H4 (cell line): ENCODE measurements at regions not wholly inside any gene's neighbourhood (a gene's known extent, or its start where the extent isn't known, plus 50 kb on each side); places are given as distances from the start of the nearest gene placed in this dataset.
A peak's percentile ranks its signal among the peaks of the same experiment; 100 is the strongest.

ENCODE experiments used
- DNase-seq: peaks from one replicate; pipeline ENCODE4 v3.0.0-alpha.2; 2015; ENCODE audit warnings: low spot score

GRCh38 chr10:21327289-21327993 is 198.0 kb downstream of the SKIDA1 start:
- DNase-seq: no peak

DNA sequence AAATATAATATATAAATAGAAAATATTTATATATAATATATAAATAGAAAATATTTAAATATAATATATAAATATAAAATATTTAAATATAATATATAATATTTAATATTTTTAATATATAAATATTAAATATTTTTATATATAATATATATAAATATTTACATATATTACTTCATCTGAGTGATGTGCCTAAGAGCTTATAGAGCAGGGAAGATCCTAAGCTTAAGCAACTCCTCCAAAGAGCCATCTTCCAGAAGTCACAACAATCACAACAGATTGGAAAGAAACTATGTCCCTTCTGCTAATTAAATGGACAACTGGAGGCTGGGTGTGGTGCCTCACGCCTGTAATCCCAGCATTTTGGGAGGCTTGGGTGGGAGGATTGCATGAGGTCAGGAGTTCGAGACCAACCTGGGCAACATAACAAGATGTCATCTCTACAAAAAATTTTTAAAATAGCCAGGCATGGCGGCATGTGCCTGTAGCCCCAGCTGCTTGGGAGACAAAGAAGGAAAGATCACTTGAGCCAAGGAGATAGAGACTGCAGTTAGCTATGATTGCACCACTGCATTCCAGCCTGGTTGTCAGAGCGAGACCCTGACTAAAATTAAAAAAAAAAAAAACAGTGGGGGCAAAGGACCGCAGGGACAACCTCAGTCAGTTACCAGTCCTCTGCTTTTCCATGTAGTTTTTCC is 198.7 kb downstream of the SKIDA1 start:
- no peak for DNase-seq

DNA sequence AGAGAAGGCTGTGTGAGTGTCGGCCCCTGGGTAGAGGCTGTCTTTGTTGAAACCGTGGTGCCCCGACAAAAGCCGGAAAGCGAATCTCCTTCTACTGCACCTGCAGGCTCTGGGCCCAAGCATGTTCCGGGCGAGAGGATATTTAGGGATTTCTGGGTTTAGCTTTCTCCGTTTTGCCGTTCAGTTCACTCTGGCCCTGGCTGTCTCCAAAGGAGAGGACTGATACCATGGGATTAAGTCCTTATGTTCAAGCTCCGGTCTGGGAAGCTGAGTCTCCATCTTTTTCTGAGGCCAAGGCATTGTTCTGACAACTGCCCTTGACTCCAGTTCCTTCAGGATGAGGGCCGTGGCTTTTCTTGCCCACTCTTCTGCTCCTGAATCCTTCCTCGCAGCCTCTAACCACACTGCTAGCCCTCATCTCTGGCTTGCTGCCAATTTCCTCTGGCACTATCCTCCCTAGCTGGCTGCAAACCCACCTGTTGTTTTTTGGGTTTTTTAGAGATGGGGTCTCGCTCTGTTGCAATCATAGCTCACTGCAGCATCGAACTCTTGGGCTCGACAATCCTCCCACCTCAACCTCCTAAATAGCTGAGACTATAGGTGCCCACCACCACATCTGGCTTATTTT is 206.8 kb downstream of the SKIDA1 start:
- DNase-seq: no peak

DNA sequence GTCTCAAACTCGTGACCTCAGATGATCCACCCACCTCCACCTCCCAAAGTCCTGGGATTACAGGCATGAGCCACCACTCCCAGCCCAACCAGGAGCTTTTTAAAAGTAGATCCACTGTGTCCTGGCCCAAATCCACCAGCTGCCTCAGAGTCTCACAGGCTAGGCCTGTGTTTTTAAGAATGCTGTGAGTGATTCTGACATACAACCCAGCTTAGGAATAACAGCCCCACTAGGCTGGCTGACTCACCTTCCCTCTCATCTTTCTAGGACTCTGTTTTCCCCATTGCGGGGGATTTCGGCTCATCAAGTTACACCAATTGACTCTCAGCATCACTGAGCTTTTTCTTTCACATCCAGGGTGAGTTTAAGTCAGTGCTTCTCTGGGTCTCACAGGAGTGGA is 207.6 kb downstream of the SKIDA1 start:
- no peak for DNase-seq

DNA sequence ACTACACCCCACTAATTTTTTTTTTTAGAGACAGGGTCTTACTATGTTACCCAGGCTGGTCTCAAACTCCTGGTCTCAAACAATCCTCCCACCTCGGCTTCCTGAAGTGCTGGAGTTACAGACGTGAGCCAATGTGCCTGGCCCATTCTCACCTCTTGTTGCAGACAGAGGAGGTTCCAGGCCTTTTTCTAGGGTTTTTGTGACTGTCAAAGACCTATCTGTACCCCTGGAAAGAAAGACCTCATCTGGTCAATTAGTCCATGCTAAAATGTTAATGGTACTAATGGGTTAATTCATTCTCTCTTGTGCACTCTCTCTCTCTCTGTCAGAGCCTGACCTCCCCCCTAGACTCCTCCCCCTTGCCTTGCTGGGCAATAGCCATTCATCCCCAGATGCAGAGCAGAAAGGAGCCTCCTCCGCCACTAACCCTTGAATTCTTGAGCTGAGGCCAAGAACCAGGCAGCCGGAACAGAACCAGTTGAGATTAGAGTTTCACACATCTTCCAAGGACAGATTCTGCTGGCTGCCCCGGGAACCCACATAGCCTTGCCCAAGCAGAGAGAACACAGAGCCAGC is 209.7 kb downstream of the SKIDA1 start:
- DNase-seq: peak; percentile 70

DNA sequence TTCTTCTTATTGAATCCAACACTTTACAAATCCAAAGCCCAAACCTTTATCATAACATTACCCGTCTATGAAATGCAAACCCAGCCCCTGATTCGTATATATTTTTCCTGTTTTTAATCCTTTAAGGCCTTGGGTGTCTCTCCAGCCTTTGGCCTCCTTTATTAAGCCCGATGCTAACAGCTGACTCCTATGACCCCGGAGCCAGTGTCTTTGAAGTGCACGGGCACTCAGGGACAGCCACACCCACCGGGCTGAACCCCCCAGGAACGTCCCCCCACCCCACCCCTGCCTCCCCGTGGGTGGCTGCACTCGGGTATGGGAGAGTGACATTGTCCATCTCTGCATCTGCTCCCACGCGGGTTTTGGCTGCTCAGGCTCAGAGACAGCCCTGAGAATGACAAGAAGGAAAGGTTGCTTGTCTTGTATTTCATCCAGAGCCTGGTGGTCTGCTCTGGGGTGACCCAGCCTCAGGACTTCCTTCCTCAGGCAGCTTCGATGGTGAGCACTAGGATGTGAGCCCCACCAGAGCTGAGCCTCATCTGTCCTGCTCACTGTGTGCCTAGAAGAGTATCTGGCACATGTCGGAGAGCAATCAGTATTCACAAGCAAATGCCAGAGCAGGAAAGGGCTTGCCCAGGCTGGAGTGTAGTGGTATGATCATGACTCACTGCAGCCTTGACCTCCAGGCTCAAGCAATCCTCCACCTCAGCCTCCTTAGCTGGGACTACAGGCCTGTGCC is 210.4 kb downstream of the SKIDA1 start:
- DNase-seq: no peak

GRCh38 chr10:21314111-21314626 is 211.3 kb downstream of the SKIDA1 start:
- DNase-seq: no peak

DNA sequence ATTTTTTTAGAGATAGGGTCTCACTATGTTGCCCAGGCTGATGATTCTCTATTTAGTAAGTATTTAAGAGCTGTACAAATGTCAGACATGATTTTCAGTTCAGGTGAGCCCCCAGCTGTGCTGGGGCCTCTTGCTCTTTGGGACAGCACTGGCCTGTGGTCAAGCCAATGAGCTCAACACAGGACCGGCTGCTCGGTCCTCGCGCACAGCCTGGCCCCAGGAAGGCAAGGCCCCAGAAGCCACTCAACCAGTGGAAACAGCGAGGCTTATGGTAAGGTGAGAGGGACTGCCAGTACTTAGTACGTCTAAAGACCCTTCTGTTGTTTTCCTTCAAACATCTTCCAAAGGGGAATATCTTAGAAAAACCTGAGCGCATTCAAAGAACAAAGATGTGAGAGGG is 211.8 kb downstream of the SKIDA1 start:
- no peak for DNase-seq

DNA sequence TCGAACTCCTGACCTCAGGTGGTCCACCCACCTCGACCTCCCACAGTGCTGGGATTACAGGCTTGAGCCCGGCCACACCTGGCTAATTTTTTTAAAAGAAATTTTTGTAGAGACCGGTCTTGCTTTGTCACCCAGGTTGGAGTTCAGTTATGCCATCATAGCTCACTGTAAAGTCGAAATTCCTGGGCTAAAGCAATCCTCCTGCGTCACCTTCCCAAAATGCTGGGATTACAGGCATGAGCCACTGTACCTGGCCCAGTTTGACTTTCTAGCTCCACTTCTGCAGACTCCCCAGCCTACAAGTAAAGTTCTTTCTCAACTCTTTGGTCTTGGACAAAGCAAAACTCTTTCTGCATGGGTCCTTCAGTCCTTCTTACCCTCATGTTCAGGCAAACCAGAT is 214.1 kb downstream of the SKIDA1 start:
- DNase-seq: no peak

DNA sequence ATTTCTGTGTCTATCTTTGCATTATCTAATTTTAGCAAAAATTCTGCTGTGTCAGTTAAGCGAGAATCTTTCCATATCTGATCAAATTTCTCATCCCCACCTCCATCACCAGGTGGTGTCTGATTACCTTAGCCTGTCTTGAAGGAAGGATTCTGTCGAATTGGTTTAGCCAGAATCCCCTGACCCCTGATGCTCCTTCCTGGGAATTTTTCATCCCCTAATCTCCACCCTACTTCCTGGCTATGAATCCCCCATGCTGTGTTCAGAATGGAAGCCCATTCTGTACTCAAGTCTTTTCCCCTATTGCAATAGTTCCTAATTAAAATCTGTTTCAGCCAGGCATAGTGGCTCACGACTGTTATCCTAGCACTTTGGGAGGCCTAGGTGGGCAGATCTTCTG is 216.1 kb downstream of the SKIDA1 start:
- DNase-seq: no peak

DNA sequence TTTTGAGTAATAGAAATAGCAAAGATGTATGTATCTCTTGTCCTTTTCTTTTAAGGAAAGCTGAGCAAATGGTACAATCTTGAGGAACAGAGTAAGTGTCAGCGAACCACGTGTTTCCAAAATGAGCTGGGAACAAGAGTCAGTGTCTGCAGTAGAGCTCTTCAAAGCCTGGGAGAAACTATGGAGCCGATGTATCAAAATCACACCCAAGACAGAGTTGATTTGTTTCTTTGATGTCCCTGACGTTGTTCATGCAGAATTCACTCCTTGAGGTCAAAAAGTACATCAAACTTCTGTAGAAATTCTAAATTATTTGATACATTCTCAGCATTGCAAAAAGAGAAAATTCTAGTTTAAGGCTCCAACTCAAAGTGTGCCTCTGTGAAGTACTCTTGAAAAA is 216.5 kb downstream of the SKIDA1 start:
- DNase-seq: no peak

DNA sequence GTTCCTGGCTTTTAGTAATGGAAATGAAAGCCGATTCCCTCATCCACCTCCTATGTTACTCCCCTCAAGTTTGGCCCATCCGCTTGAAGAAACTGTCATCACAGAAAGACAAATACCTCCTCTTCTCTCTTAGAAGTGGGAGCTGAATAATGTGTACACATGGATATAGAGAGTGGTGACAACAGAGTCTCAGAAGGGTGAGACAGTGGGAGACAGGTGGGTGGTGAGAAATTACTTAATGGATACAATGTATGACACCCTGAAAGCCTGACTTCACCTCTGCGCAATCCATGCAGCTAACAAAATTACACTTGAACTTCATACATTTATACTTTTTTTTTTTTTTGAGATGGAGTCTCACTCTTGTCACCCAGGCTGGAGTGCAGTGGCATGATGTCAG is 217.5 kb downstream of the SKIDA1 start:
- no peak for DNase-seq

DNA sequence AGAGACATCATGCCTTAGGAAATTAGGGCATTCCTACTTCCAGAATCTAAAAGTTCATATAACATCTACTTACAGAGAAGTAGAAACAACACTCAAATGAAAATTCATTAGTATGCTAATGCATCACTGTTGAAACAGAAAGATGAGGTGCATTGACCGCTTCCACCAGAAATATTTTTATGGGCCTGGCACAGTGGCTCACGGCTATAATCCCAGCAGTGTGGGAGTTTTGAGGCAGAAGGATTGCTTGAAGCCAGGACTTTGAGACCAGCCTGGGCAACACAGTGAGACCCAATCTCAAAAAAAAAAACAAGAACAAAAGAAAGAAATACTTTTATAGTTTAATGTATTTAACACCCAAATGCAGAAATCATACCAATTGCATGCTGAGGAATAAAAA is 220.9 kb downstream of the SKIDA1 start:
- DNase-seq: no peak

DNA sequence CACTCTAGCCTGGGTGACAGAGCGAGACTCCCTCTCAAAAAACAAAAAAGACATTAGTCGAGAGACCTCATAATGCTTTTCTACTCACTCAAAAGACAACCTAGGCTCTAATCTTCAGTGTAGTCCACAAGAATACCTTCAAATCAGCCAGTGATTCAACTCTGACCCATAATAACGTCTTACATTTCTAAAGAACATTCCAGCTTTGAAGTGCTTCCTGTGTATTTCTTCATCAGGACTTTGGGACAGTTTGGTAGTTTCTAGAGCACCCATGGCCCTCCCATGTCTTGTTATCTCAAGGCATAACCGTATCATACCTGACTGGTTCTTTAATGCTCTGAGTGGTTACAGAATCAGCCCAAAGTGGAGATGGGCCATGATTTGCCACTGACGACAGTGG is 221.3 kb downstream of the SKIDA1 start:
- DNase-seq: no peak

DNA sequence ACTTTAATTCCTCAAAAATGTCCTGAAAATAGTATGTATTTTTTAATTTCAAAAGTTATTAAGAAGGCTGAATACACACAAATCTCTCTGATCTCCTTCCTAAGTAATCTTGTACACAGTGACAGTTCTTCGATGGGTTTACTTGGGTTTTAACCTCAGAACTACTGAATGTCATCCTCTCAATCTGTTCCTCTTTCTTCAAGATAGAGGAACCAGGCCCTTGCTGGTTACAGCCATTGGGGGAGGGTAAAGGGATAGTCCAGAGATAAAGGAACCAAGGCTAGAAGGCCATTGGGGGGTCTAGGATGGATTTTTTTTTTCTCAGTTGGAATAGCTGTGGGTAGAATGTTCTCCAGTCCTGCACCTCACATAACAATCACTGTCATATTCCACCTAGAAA is 224.9 kb downstream of the SKIDA1 start:
- DNase-seq: no peak

DNA sequence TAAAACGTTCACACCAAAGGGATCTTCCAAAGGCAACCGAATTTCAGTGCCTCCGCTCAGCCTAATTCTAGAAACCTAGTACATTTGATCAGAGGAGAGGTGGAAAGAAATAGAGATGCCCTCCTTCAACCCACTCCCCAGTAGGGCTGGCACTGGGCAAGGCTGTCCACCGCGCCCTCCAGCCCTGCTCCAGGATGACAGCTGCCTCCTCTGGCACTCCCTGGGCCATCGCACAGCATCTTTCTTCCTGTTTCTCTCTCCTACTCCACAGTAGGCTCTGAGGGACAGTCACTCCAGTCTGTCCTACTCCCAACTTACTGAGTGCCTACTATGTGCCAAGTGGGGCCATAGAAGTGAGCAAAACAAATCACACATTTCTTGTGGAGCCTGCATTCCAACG is 226.2 kb downstream of the SKIDA1 start:
- DNase-seq: no peak

DNA sequence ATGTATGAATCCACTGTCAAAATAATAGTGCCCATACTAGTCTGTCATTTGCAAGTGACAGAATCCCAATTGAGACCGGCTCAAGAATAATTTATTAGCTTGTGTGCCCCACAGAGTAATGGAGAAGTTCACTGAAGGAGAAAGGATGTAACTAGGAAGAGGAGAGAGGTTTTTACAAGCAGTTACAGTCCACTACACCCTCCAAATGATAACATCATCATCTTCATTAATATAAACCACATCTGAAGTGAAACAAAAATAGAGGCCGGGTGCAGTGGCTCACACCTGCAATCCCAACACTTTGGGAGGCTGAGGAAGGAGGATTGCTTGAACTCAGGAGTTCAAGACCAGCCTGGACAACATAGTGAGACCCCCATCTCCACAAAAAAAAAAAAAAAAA is 226.8 kb downstream of the SKIDA1 start:
- DNase-seq: no peak

GRCh38 chr10:21297603-21298383 is 227.7 kb downstream of the SKIDA1 start:
- DNase-seq: no peak

- no peak for DNase-seq
Observed at GRCh38 chr10:21296575-21297355, 228.7 kb downstream of the SKIDA1 start.
